ENCODE measurements at regions not wholly inside any gene's neighbourhood (a gene's known extent, or its start where the extent isn't known, plus 50 kb on each side); places are given as distances from the start of the nearest gene placed in this dataset.

- TF ChIP-seq CTCF (IDR thresholded peaks at IDR 0.05) (no peak), POLR2A (IDR thresholded peaks at IDR 0.05) (no peak)
These were observed 317.6 kb upstream of the TRPC7 start for GRCh38 chr5:136682986-136683385.

All from Peyer's patch (tissue), 4 donors.